Smooth muscle cell (in vitro differentiated cells): ENCODE measurements at regions not wholly inside any gene's neighbourhood (a gene's known extent, or its start where the extent isn't known, plus 50 kb on each side); places are given as distances from the start of the nearest gene placed in this dataset.
A peak's percentile ranks its signal among the peaks of the same experiment; 100 is the strongest.

Experiments used
- DNase-seq: peaks from one replicate; lab custom pipeline; 2025; ENCODE audit not compliant: unreplicated experiment; lab: John Stamatoyannopoulos, UW
- H2AFZ ChIP-seq: fragments of 200-600 bp; sonication (generic); 2 replicates; pipeline ENCODE4 v1.6.0; 2016; ENCODE audit warnings: antibody characterized with exemption, low read depth, mild to moderate bottlenecking
- H3F3A ChIP-seq: fragments of 200-600 bp; sonication (generic); 2 replicates; pipeline ENCODE4 v1.6.0; 2017; ENCODE audit warnings: antibody characterized with exemption, low read depth
- H3K27ac ChIP-seq: fragments of 200-600 bp; sonication (generic); 2 replicates; pipeline ENCODE4 v1.5.1; 2016; ENCODE audit warnings: low read depth, mild to moderate bottlenecking
- H3K27me3 ChIP-seq: fragments of 200-600 bp; sonication (generic); 2 replicates; pipeline ENCODE4 v1.6.1; 2016; ENCODE audit warnings: low read depth, mild to moderate bottlenecking
- H3K36me3 ChIP-seq: fragments of 200-600 bp; sonication (generic); 2 replicates; pipeline ENCODE4 v1.5.1; 2016; ENCODE audit warnings: low read depth
- H3K4me1 ChIP-seq: fragments of 200-600 bp; sonication (generic); 2 replicates; pipeline ENCODE4 v1.5.1; 2016; ENCODE audit warnings: low read depth
- H3K4me2 ChIP-seq: fragments of 200-600 bp; sonication (generic); 2 replicates; pipeline ENCODE4 v1.6.0; 2016; ENCODE audit warnings: mild to moderate bottlenecking
- H3K4me3 ChIP-seq: fragments of 200-600 bp; sonication (generic); 2 replicates; pipeline ENCODE4 v1.5.1; 2016; ENCODE audit warnings: mild to moderate bottlenecking
- H3K79me2 ChIP-seq: fragments of 200-600 bp; sonication (generic); 2 replicates; pipeline ENCODE4 v1.6.0; 2016; ENCODE audit warnings: low read depth, mild to moderate bottlenecking
- H3K9ac ChIP-seq: fragments of 200-600 bp; sonication (generic); 2 replicates; pipeline ENCODE4 v1.6.0; 2016; ENCODE audit warnings: low read depth
- H3K9me3 ChIP-seq: fragments of 200-600 bp; sonication (generic); replicated peaks from 2 replicates; pipeline ENCODE4 v1.5.1; 2016; ENCODE audit warnings: low read depth
- H4K20me1 ChIP-seq: fragments of 200-600 bp; sonication (generic); 2 replicates; pipeline ENCODE4 v1.6.0; 2016; ENCODE audit warnings: low read depth
- WGBS: methylation state at CpG from one replicate; pipeline ENCODE4 v1.1.7; 2016; ENCODE audit warnings: low lambda C conversion rate; 5-methylcytosine and 5-hydroxymethylcytosine counted together
- TF ChIP-seq, protein P1 (sequence below): fragments of 200-600 bp; sonication (generic); IDR thresholded peaks from 2 replicates; pipeline ENCODE4 v1.5.1; 2017; ENCODE audit warnings: borderline replicate concordance, mild to moderate bottlenecking, antibody characterized with exemption; ENCODE audit not compliant: insufficient read depth, poor library complexity, severe bottlenecking

DNA sequence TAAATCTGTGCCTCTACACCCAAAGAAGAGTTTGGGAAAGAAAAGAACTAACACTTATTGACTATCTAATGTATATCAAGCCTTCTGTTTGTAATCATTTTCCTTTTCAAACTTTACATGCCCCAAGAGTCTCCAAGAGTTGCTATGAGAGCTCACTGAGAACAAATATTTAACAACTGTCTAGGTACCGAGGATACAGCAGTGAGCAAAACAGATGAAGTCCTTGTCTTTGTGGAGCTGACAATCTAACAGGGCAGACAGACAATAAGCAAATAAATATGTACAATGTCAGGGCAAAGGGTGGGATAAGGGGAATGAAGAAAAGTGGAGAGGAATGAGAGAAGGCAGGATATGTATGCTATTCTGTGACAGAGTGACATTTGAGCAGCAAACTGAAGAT is 64.8 kb upstream of the KSR1 start:
- Histone ChIP-seq H3K36me3 (no peaks in the 10 kb centered on the region), H3K27ac (no peak overlapping the region), H3F3A (no peaks in the 10 kb centered on the region), H3K27me3 (no peaks in the 10 kb centered on the region), H3K79me2 (no peaks in the 10 kb centered on the region), H3K4me3 (no peak overlapping the region), H3K9me3 (no peaks in the 10 kb centered on the region), H4K20me1 (no peaks in the 10 kb centered on the region), H2AFZ (no peak overlapping the region), H3K9ac (no peak overlapping the region), H3K4me1 (no peaks in the 10 kb centered on the region), H3K4me2 (no peak overlapping the region)
- 91% methylated on average over 1 of the region's 1 CpG for WGBS
- TF ChIP-seq, protein P1, sequence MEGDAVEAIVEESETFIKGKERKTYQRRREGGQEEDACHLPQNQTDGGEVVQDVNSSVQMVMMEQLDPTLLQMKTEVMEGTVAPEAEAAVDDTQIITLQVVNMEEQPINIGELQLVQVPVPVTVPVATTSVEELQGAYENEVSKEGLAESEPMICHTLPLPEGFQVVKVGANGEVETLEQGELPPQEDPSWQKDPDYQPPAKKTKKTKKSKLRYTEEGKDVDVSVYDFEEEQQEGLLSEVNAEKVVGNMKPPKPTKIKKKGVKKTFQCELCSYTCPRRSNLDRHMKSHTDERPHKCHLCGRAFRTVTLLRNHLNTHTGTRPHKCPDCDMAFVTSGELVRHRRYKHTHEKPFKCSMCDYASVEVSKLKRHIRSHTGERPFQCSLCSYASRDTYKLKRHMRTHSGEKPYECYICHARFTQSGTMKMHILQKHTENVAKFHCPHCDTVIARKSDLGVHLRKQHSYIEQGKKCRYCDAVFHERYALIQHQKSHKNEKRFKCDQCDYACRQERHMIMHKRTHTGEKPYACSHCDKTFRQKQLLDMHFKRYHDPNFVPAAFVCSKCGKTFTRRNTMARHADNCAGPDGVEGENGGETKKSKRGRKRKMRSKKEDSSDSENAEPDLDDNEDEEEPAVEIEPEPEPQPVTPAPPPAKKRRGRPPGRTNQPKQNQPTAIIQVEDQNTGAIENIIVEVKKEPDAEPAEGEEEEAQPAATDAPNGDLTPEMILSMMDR: no peak
- DNase-seq: no peak

DNA sequence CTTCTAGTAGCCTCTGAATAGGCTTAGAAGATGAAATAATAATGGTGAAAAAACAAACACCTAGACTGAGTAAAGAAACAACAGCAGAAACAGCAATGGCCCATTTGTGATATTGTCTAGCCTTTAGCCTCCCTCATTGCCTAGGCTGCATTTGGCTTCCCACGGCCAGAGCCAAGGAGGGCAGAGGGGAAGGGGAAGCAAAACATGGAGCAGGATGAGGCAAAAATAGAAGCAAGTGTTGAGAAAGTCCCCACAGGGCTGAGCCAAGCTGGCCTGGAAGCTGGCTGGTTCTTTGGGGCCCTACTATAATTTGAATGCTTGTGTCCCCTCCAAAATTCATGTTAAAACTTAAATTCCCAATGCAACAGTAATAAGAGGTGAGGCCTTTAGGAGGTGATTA is 60.2 kb upstream of the KSR1 start:
- H3K9me3 ChIP-seq: no peaks in the 10 kb centered on the region
- DNase-seq: no peak

DNA sequence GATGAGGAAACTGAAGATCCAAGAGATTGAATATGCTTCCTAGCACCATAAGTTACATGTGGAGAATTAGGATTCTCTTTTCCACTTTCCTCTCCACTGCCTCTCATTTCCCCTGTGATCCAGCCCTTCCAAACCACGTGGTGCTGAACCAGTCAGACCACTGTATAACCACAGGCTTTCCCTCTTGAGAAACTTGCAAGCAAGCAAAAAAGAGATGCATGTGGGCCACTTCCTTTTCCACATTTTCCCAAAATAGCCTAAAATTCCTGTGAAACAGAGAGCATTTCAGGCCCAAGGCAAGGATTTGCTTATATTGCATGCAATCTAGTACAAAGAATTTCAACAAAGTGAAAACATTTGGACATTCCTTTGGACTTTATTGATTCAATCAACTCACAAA is 59.3 kb upstream of the KSR1 start:
- TF ChIP-seq, protein P1: no peak
- H3K27ac ChIP-seq: no peak overlapping the region

More for the DNA sequence above, 60.2 kb upstream of the KSR1 start:
- no peak overlapping the region for H3K4me2 ChIP-seq
- TF ChIP-seq, protein P1: no peak
- no peaks in the 10 kb centered on the region for H3K4me1 ChIP-seq
- H3K36me3 ChIP-seq: no peaks in the 10 kb centered on the region
- no peaks in the 10 kb centered on the region for H3K27me3 ChIP-seq
- H3K4me3 ChIP-seq: no peak overlapping the region
- H3K27ac ChIP-seq: no peak overlapping the region
- H3F3A ChIP-seq: peaks cover 7% of the 10 kb centered on the region
- no peak overlapping the region for H2AFZ ChIP-seq
- 89% methylated on average over 1 of the region's 1 CpG for WGBS
- H4K20me1 ChIP-seq: no peaks in the 10 kb centered on the region
- no peaks in the 10 kb centered on the region for H3K79me2 ChIP-seq
- H3K9ac ChIP-seq: no peak overlapping the region

DNA sequence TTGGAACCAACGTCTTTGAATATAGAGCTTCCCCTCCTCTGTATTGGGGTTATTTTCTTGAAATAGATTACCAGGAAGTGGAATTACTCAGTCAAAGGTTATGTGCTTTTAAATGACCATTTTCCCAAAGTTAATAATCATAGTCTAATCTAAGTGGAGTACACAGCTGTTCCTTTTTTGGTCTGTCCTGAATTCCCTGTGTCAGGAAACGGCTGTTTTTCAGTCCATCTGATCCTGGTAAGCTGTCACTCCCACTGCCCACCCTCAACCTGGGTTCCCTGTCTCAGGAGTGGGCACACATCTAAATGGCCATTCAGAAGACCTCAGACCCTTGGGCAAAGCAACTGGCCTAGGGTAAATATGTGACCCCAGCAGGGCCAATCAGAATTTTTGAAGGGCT is 57.6 kb upstream of the KSR1 start:
- TF ChIP-seq, protein P1: no peak
- Histone ChIP-seq H3K4me2 (no peak overlapping the region), H4K20me1 (no peaks in the 10 kb centered on the region), H3K79me2 (no peaks in the 10 kb centered on the region), H3K9me3 (no peaks in the 10 kb centered on the region), H3K27ac (no peak overlapping the region), H2AFZ (no peak overlapping the region), H3K9ac (no peak overlapping the region), H3K4me3 (no peak overlapping the region), H3K36me3 (no peaks in the 10 kb centered on the region), H3F3A (peaks cover 7% of the 10 kb centered on the region), H3K4me1 (no peaks in the 10 kb centered on the region), H3K27me3 (no peaks in the 10 kb centered on the region)
- DNase-seq: no peak
- WGBS: 84% methylated on average over 2 of the region's 2 CpGs

More for the DNA sequence above, 59.3 kb upstream of the KSR1 start:
- no peaks in the 10 kb centered on the region for H3K27me3 ChIP-seq
- no peaks in the 10 kb centered on the region for H3K79me2 ChIP-seq
- no peak overlapping the region for H3K4me3 ChIP-seq
- no peak overlapping the region for H3K9ac ChIP-seq
- no peak for DNase-seq
- peaks cover 7% of the 10 kb centered on the region for H3F3A ChIP-seq
- no peaks in the 10 kb centered on the region for H3K36me3 ChIP-seq
- H3K4me1 ChIP-seq: no peaks in the 10 kb centered on the region
- WGBS: 10% methylated on average over 1 of the region's 1 CpG
- no peak overlapping the region for H2AFZ ChIP-seq
- no peaks in the 10 kb centered on the region for H4K20me1 ChIP-seq
- peak overlapping the region; percentile 13 for H3K4me2 ChIP-seq
- H3K9me3 ChIP-seq: no peaks in the 10 kb centered on the region
